IMR-90 (cell line): ENCODE measurements at regions not wholly inside any gene's neighbourhood (a gene's known extent, or its start where the extent isn't known, plus 50 kb on each side); places are given as distances from the start of the nearest gene placed in this dataset.
A peak's percentile ranks its signal among the peaks of the same experiment; 100 is the strongest.

Experiments used
- ATAC-seq: fragments of 200-7000 bp; cut with Tn5 transposase; 2 replicates; pipeline ENCODE4 v1.9.1; 2020; ENCODE audit warnings: low read depth, mild to moderate bottlenecking, moderate library complexity
- BruUV-seq: library from RNA; stranded (reverse); fragments of 400-500 nt; replicated peaks from 2 replicates; lab custom pipeline; 2021; lab: Mats Ljungman, UMichigan
- CTCF ChIA-PET: fragments of 300-600 bp; formaldehyde crosslinking; extraction: SDS; loops from one replicate; lab custom pipeline; 2021; ENCODE audit warnings: antibody characterized with exemption; lab: Yijun Ruan, JAX
- POLR2A ChIA-PET: fragments of 300-600 bp; sonication (Branson Sonifier 250); formaldehyde crosslinking; loops from one replicate; lab custom pipeline; 2022; ENCODE audit warnings: antibody characterized with exemption; ENCODE audit not compliant: unreplicated experiment; lab: Charles Lee
- DNase-seq: peaks from one replicate; pipeline ENCODE4 v3.0.0; 2013
- H2AFZ ChIP-seq: replicated peaks from 2 replicates; pipeline ENCODE3; 2013; ENCODE audit warnings: low read length, mild to moderate bottlenecking; ENCODE audit not compliant: poor library complexity
- H2AK5ac ChIP-seq: 2 replicates; pipeline ENCODE4 v1.6.1; 2013; ENCODE audit warnings: low read depth, low read length, inconsistent platforms
- H2AK9ac ChIP-seq: replicated peaks from 2 replicates; pipeline ENCODE3; 2013; ENCODE audit warnings: mild to moderate bottlenecking, low read depth, low read length, moderate library complexity; ENCODE audit not compliant: poor library complexity
- H2BK120ac ChIP-seq: 2 replicates; pipeline ENCODE4 v1.6.1; 2013; ENCODE audit warnings: low read depth, low read length, inconsistent platforms
- H2BK15ac ChIP-seq: 3 replicates; pipeline ENCODE4 v1.6.1; 2013; ENCODE audit warnings: low read depth, low read length, inconsistent platforms
- H2BK20ac ChIP-seq: 2 replicates; pipeline ENCODE4 v1.6.1; 2013; ENCODE audit warnings: low read depth, mild to moderate bottlenecking, inconsistent platforms, low read length, moderate library complexity
- H2BK5ac ChIP-seq: 2 replicates; pipeline ENCODE4 v1.6.1; 2013; ENCODE audit warnings: mild to moderate bottlenecking, low read depth, low read length, inconsistent platforms; ENCODE audit not compliant: poor library complexity, severe bottlenecking
- H3K14ac ChIP-seq: replicated peaks from 2 replicates; pipeline ENCODE4 v1.6.1; 2013; ENCODE audit warnings: low read depth, low read length, inconsistent platforms
- H3K18ac ChIP-seq: 2 replicates; pipeline ENCODE4 v1.6.1; 2013; ENCODE audit warnings: low read depth, low read length, control low read depth
- H3K23ac ChIP-seq: 2 replicates; pipeline ENCODE4 v1.6.1; 2013; ENCODE audit warnings: low read depth, low read length, inconsistent platforms
- H3K27ac ChIP-seq: 2 replicates; pipeline ENCODE4 v1.5.1; 2013; ENCODE audit warnings: mild to moderate bottlenecking, control low read depth, low read length; ENCODE audit not compliant: insufficient read depth
- H3K27me3 ChIP-seq: 2 replicates; pipeline ENCODE4 v1.6.1; 2013; ENCODE audit warnings: low read length; ENCODE audit not compliant: control insufficient read depth, insufficient read depth
- H3K36me3 ChIP-seq: 2 replicates; pipeline ENCODE4 v1.6.1; 2013; ENCODE audit warnings: low read length, mixed read lengths; ENCODE audit not compliant: control insufficient read depth, insufficient read depth
- H3K4ac ChIP-seq: 2 replicates; pipeline ENCODE4 v1.6.1; 2013; ENCODE audit warnings: low read depth, low read length, inconsistent platforms
- H3K4me1 ChIP-seq: 2 replicates; pipeline ENCODE4 v1.6.1; 2013; ENCODE audit warnings: low read length, mixed read lengths; ENCODE audit not compliant: control insufficient read depth, insufficient read depth
- H3K4me2 ChIP-seq: 2 replicates; pipeline ENCODE4 v1.6.1; 2013; ENCODE audit warnings: low read depth, mild to moderate bottlenecking, control low read depth, low read length, moderate library complexity
- H3K4me3 ChIP-seq: 2 replicates; pipeline ENCODE4 v1.5.1; 2013; ENCODE audit warnings: low read depth, mild to moderate bottlenecking, control low read depth, low read length, moderate library complexity; ENCODE audit not compliant: insufficient read depth
- H3K56ac ChIP-seq: 2 replicates; pipeline ENCODE4 v1.6.1; 2013; ENCODE audit warnings: low read length, inconsistent platforms; ENCODE audit not compliant: insufficient read depth; ENCODE audit errors: extremely low read depth
- H3K79me1 ChIP-seq, 2 experiments: 2 replicates each; pipeline ENCODE4 v1.6.1; 2013; ENCODE audit warnings: low read length in 2 of 2, inconsistent platforms in 1 of 2, low read depth in 1 of 2
- H3K9ac ChIP-seq: 2 replicates; pipeline ENCODE4 v1.6.1; 2013; ENCODE audit warnings: low read depth, low read length, control low read depth
- H3K9me1 ChIP-seq: 2 replicates; pipeline ENCODE4 v1.6.1; 2013; ENCODE audit warnings: low read length, inconsistent platforms; ENCODE audit not compliant: insufficient read depth
- H3K9me3 ChIP-seq: 2 replicates; pipeline ENCODE4 v1.6.1; 2013; ENCODE audit warnings: low read length; ENCODE audit not compliant: control insufficient read depth, insufficient read depth
- H4K20me1 ChIP-seq: 2 replicates; pipeline ENCODE4 v1.6.1; 2013; ENCODE audit warnings: low read length, inconsistent platforms; ENCODE audit not compliant: insufficient read depth
- H4K5ac ChIP-seq: 2 replicates; pipeline ENCODE4 v1.6.1; 2013; ENCODE audit warnings: mild to moderate bottlenecking, low read depth, low read length, control low read depth
- H4K8ac ChIP-seq, 2 experiments: 2 replicates each; pipeline ENCODE4 v1.6.1; 2013; ENCODE audit warnings: low read depth in 2 of 2, low read length in 2 of 2, control low read depth in 1 of 2, inconsistent platforms in 1 of 2
- H4K91ac ChIP-seq: 2 replicates; pipeline ENCODE4 v1.6.1; 2013; ENCODE audit warnings: low read depth, low read length, inconsistent platforms; ENCODE audit not compliant: insufficient read depth
- BHLHE40 ChIP-seq: fragments of 150-350 bp; IDR thresholded peaks from 2 replicates; pipeline ENCODE4 v1.6.1; 2016; ENCODE audit warnings: mild to moderate bottlenecking, low read depth, low read length
- CEBPB ChIP-seq: IDR thresholded peaks from 2 replicates; pipeline ENCODE4 v1.6.1; 2012; ENCODE audit warnings: low read depth, low read length, improper control_type of control experiment
- CHD1 ChIP-seq: IDR thresholded peaks from 2 replicates; pipeline ENCODE4 v1.6.1; 2012; ENCODE audit warnings: low read depth, low read length, improper control_type of control experiment
- FOS ChIP-seq: fragments of 150-350 bp; IDR thresholded peaks from 2 replicates; pipeline ENCODE4 v1.6.1; 2016; ENCODE audit warnings: low read depth, low read length
- MAFK ChIP-seq: IDR thresholded peaks from 2 replicates; pipeline ENCODE4 v1.6.1; 2012; ENCODE audit warnings: low read depth, low read length, improper control_type of control experiment
- MAZ ChIP-seq: IDR thresholded peaks from 2 replicates; pipeline ENCODE4 v1.6.1; 2012; ENCODE audit warnings: low read depth, mild to moderate bottlenecking, low read length, improper control_type of control experiment, moderate library complexity, borderline replicate concordance
- MXI1 ChIP-seq: IDR thresholded peaks from 2 replicates; pipeline ENCODE4 v1.6.1; 2012; ENCODE audit warnings: low read depth, mild to moderate bottlenecking, low read length, moderate library complexity, borderline replicate concordance
- NFE2L2 ChIP-seq: fragments of 150-350 bp; IDR thresholded peaks from 2 replicates; pipeline ENCODE4 v1.6.1; 2016; ENCODE audit warnings: low read depth, mild to moderate bottlenecking, low read length
- POLR2A ChIP-seq: IDR thresholded peaks from 2 replicates; pipeline ENCODE4 v1.6.1; 2012; ENCODE audit warnings: mild to moderate bottlenecking, low read depth, low read length
- RAD21 ChIP-seq: IDR thresholded peaks from 2 replicates; pipeline ENCODE4 v1.6.1; 2012; ENCODE audit warnings: low read length, improper control_type of control experiment
- RCOR1 ChIP-seq: IDR thresholded peaks from 2 replicates; pipeline ENCODE4 v1.6.1; 2012; ENCODE audit warnings: mild to moderate bottlenecking, low read length, improper control_type of control experiment; ENCODE audit not compliant: insufficient replicate concordance
- RFX5 ChIP-seq: IDR thresholded peaks from 2 replicates; pipeline ENCODE4 v1.8.0; 2012; ENCODE audit warnings: low read depth, mild to moderate bottlenecking, low read length, moderate library complexity
- SMC3 ChIP-seq: fragments of 150-350 bp; IDR thresholded peaks from 2 replicates; pipeline ENCODE4 v1.6.1; 2016; ENCODE audit warnings: low read depth, mild to moderate bottlenecking, antibody characterized with exemption, low read length, moderate library complexity
- WGBS, 2 experiments: methylation state at CpG; one replicate each; pipeline versions ENCODE4 v1.1.5 to v1.1.7; 2013; ENCODE audit warnings: missing lambda C conversion rate in 2 of 2; ENCODE audit not compliant: insufficient read length in 1 of 2; ENCODE audit errors: extremely low coverage in 2 of 2; 5-methylcytosine and 5-hydroxymethylcytosine counted together
- dilution Hi-C: fragments of 300-500 bp; cut with HindIII; formaldehyde crosslinking; loops from one replicate; pipeline ENCODE4 v1.14.3; 2018; ENCODE audit warnings: low sequenced_read_pairs; ENCODE audit not compliant: unreplicated experiment
- in situ Hi-C: fragments of 300-500 bp; cut with MboI; formaldehyde crosslinking; loops from 3 replicates; pipeline ENCODE4 v1.14.3; 2019; ENCODE audit warnings: low sequenced_read_pairs, inconsistent platforms, mixed read lengths
- intact Hi-C: fragments of 100-400 bp; cut with micrococcal nuclease; formaldehyde crosslinking; loops from 2 replicates; pipeline ENCODE4 v1.10.0; 2022
- TF ChIP-seq, protein P1 (sequence below): fragments of 150-350 bp; IDR thresholded peaks from 2 replicates; pipeline ENCODE4 v1.6.1; 2017; ENCODE audit warnings: mild to moderate bottlenecking, antibody characterized with exemption, low read length, low read depth
- TF ChIP-seq, protein P2 (sequence below): conservative IDR thresholded peaks from 2 replicates; pipeline ENCODE4 v1.5.1; 2012; ENCODE audit warnings: mild to moderate bottlenecking, low read depth, low read length, improper control_type of control experiment
- TF ChIP-seq, protein P3 (sequence below): fragments of 150-350 bp; IDR thresholded peaks from 2 replicates; pipeline ENCODE4 v1.6.1; 2016; ENCODE audit warnings: low read depth, mild to moderate bottlenecking, low read length, moderate library complexity, borderline replicate concordance

DNA sequence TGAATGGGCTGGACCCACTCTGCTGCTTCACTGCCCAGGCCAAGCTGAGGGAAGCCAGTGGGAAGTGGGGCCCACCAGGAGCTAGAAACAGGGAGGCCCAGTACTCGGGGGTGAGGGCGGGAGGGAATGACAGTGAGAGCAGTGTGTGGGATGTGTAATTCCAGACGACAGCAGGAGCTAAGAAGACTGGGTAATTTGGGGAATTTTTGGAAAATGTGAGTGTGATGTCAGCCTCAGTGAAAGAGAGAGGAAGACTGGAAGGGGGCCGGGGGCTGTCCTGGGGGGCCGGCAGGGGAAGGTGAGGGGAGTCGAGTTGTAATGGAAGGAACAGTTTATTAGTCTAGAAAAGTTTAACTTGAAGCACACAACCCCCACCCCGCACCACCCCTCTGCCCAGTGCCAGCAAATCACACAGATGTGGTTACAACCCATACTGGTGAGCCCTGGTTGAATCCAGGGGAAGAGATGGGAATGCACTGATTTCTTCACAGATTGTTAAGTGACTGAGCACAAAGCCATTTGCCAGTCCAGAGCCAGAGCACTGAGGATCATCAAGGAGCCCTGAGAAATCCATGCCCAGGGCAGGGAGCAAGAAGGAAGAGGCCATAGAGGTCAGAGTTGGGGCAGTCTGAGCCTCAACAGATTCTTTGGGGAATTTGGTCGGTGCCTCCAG is 76.7 kb upstream of the PKDCC start:
- in situ Hi-C loops = no loop called here
- ATAC-seq (no peak), DNase-seq (peak; percentile 12)
- TF ChIP-seq FOS (no peak), BHLHE40 (no peak), MAZ (no peak), MAFK (no peak), SMC3 (no peak), RFX5 (no peak), CEBPB (no peak), RCOR1 (no peak), CHD1 (no peak), RAD21 (no peak), NFE2L2 (no peak), POLR2A (no peak), MXI1 (no peak)
- TF ChIP-seq, protein P1, sequence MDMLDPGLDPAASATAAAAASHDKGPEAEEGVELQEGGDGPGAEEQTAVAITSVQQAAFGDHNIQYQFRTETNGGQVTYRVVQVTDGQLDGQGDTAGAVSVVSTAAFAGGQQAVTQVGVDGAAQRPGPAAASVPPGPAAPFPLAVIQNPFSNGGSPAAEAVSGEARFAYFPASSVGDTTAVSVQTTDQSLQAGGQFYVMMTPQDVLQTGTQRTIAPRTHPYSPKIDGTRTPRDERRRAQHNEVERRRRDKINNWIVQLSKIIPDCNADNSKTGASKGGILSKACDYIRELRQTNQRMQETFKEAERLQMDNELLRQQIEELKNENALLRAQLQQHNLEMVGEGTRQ = no peak
- TF ChIP-seq, protein P2, sequence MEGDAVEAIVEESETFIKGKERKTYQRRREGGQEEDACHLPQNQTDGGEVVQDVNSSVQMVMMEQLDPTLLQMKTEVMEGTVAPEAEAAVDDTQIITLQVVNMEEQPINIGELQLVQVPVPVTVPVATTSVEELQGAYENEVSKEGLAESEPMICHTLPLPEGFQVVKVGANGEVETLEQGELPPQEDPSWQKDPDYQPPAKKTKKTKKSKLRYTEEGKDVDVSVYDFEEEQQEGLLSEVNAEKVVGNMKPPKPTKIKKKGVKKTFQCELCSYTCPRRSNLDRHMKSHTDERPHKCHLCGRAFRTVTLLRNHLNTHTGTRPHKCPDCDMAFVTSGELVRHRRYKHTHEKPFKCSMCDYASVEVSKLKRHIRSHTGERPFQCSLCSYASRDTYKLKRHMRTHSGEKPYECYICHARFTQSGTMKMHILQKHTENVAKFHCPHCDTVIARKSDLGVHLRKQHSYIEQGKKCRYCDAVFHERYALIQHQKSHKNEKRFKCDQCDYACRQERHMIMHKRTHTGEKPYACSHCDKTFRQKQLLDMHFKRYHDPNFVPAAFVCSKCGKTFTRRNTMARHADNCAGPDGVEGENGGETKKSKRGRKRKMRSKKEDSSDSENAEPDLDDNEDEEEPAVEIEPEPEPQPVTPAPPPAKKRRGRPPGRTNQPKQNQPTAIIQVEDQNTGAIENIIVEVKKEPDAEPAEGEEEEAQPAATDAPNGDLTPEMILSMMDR = no peak
- TF ChIP-seq, protein P3, sequence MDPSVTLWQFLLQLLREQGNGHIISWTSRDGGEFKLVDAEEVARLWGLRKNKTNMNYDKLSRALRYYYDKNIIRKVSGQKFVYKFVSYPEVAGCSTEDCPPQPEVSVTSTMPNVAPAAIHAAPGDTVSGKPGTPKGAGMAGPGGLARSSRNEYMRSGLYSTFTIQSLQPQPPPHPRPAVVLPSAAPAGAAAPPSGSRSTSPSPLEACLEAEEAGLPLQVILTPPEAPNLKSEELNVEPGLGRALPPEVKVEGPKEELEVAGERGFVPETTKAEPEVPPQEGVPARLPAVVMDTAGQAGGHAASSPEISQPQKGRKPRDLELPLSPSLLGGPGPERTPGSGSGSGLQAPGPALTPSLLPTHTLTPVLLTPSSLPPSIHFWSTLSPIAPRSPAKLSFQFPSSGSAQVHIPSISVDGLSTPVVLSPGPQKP = no peak
- CTCF ChIA-PET = no interaction called here
- peaks cover 14% of the 10 kb centered on the region for H3K27me3 ChIP-seq
- no peak overlapping the region; the same call in 1 of the 2 replicates for H3K18ac ChIP-seq
- H2AK9ac ChIP-seq = no peak overlapping the region
- H2BK120ac ChIP-seq = no peak overlapping the region
- H2BK20ac ChIP-seq = no peak overlapping the region
- H3K4me2 ChIP-seq = no peak overlapping the region
- H2BK5ac ChIP-seq = no peak overlapping the region
- H2BK15ac ChIP-seq = no peak overlapping the region
- POLR2A ChIA-PET = no interaction called here
- H3K14ac ChIP-seq = no peak overlapping the region
- H3K9ac ChIP-seq = no peak overlapping the region
- no peak overlapping the region for H3K27ac ChIP-seq
- intact Hi-C loops = no loop called here
- no peak overlapping the region for H2AFZ ChIP-seq
- H3K4me3 ChIP-seq = no peak overlapping the region
- no peaks in the 10 kb centered on the region for H3K9me3 ChIP-seq
- H3K4me1 ChIP-seq = peaks cover 11% of the 10 kb centered on the region
- WGBS, 2 experiments = 46% methylated on average over 3 of the region's 8 CpGs; no CpG with 5 or more reads in 1 of the 2 experiments
- H2AK5ac ChIP-seq = peak overlapping the region; percentile 7; the same call in 1 of the 2 replicates
- H4K8ac ChIP-seq = no peak overlapping the region
- H3K36me3 ChIP-seq = no peaks in the 10 kb centered on the region
- no peak overlapping the region for H4K91ac ChIP-seq
- H3K4ac ChIP-seq = no peak overlapping the region
- no peaks in the 10 kb centered on the region for H3K9me1 ChIP-seq
- H4K5ac ChIP-seq = no peak overlapping the region
- BruUV-seq = no TSS peak
- H3K23ac ChIP-seq = no peak overlapping the region
- no peaks in the 10 kb centered on the region for H4K20me1 ChIP-seq
- no peaks in the 10 kb centered on the region for H3K79me1 ChIP-seq
- dilution Hi-C loops = no loop called here
- no peak overlapping the region for H3K56ac ChIP-seq
